Breast epithelium (tissue), 3 donors: ENCODE measurements at regions not wholly inside any gene's neighbourhood (a gene's known extent, or its start where the extent isn't known, plus 50 kb on each side); places are given as distances from the start of the nearest gene placed in this dataset.

Source experiments
- POLR2A ChIP-seq: fragments of 450-650 bp; IDR thresholded peaks from one replicate; pipeline ENCODE4 v1.6.1; 2016; ENCODE audit warnings: antibody characterized with exemption, mild to moderate bottlenecking, moderate library complexity
- POLR2AphosphoS5 ChIP-seq, 3 donors: sonication (generic); formaldehyde crosslinking; IDR thresholded peaks; one replicate each; pipeline ENCODE4 v1.6.1; 2017; ENCODE audit warnings: antibody characterized with exemption in 3 of 3
- TF ChIP-seq, protein P1 (sequence below), 3 donors: fragments of 450-650 bp; IDR thresholded peaks; one replicate each; pipeline ENCODE4 v1.5.1; 2016 to 2017; ENCODE audit warnings: antibody characterized with exemption in 3 of 3, mild to moderate bottlenecking in 3 of 3, moderate library complexity in 3 of 3

DNA sequence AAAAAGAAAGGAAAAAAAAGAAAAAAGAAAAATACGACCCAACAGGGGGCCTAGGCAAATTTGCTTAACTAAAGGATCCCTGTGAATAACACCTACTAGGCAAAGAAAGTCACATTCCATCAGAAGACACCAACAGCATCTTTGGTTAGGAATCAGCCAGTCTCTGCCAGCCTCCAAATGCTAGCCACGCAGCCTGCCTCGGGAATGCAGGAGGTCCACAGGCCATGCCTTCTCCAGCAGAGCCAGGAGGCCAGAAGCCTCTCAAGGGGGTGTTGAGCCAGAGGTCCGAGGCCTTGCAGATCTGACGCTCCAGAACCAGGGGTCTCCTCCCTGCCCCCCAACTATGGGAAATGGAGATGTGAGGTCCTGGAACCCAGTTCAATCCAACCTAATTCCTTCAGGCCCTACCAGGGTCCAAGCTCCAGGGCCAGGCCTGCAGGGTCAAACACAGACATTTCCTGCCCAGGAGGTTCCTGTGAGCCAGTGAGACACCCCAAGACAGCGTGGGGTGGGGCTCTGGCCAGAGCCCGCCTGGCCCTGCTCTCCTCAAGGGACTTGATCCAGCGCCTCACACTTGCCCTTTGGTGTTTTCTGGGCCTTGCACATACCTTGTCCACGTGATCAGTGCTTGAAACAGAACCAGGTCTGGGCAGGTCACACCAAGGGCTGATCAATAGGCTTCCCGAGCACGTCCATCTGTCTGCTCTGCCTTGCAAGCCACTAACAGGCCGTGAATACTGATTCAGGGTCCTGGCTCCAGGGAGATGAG lies 289.6 kb upstream of the ID2 start:
- TF ChIP-seq, protein P1, sequence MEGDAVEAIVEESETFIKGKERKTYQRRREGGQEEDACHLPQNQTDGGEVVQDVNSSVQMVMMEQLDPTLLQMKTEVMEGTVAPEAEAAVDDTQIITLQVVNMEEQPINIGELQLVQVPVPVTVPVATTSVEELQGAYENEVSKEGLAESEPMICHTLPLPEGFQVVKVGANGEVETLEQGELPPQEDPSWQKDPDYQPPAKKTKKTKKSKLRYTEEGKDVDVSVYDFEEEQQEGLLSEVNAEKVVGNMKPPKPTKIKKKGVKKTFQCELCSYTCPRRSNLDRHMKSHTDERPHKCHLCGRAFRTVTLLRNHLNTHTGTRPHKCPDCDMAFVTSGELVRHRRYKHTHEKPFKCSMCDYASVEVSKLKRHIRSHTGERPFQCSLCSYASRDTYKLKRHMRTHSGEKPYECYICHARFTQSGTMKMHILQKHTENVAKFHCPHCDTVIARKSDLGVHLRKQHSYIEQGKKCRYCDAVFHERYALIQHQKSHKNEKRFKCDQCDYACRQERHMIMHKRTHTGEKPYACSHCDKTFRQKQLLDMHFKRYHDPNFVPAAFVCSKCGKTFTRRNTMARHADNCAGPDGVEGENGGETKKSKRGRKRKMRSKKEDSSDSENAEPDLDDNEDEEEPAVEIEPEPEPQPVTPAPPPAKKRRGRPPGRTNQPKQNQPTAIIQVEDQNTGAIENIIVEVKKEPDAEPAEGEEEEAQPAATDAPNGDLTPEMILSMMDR (IDR thresholded peaks at IDR 0.05), result no peak
- no peak for TF ChIP-seq POLR2AphosphoS5 (IDR thresholded peaks at IDR 0.05)
- TF ChIP-seq POLR2A, result no peak
